Mesendoderm (in vitro differentiated cells): ENCODE measurements at regions not wholly inside any gene's neighbourhood (a gene's known extent, or its start where the extent isn't known, plus 50 kb on each side); places are given as distances from the start of the nearest gene placed in this dataset.
"Not testable (repeated sequence)": the region's sequence is repeated elsewhere in the genome, so short reads cannot be mapped to it uniquely, and the experiment has no call there.

Source experiments
- DNase-seq: peaks from one replicate; pipeline ENCODE4 v3.0.0; 2013
- H2AK5ac ChIP-seq: 2 replicates; pipeline ENCODE4 v1.6.1; 2013; ENCODE audit warnings: low read length, inconsistent platforms
- H2BK120ac ChIP-seq: 2 replicates; pipeline ENCODE4 v1.6.1; 2013; ENCODE audit warnings: low read depth, mild to moderate bottlenecking, low read length, moderate library complexity, mixed read lengths
- H2BK15ac ChIP-seq: replicated peaks from 2 replicates; pipeline ENCODE4 v1.6.1; 2013; ENCODE audit warnings: low read depth, mild to moderate bottlenecking, moderate library complexity
- H2BK5ac ChIP-seq: 2 replicates; pipeline ENCODE4 v1.6.1; 2013; ENCODE audit warnings: low read length, inconsistent platforms
- H3K18ac ChIP-seq: 2 replicates; pipeline ENCODE4 v1.6.1; 2013; ENCODE audit warnings: mild to moderate bottlenecking, low read length, mixed read lengths
- H3K23ac ChIP-seq: one replicate; pipeline ENCODE4 v1.6.1; 2013; ENCODE audit warnings: low read length
- H3K27ac ChIP-seq: 2 replicates; pipeline ENCODE4 v1.5.1; 2013; ENCODE audit warnings: low read depth, mild to moderate bottlenecking, inconsistent platforms, low read length, moderate library complexity
- H3K27me3 ChIP-seq: 2 replicates; pipeline ENCODE4 v1.6.1; 2013; ENCODE audit warnings: low read length, control low read depth, mild to moderate bottlenecking, inconsistent platforms; ENCODE audit not compliant: insufficient read depth, poor library complexity
- H3K36me3 ChIP-seq: 2 replicates; pipeline ENCODE4 v1.6.1; 2013; ENCODE audit warnings: low read length, inconsistent platforms; ENCODE audit not compliant: control insufficient read depth, insufficient read depth
- H3K4ac ChIP-seq: one replicate; pipeline ENCODE4 v1.6.1; 2013; ENCODE audit warnings: low read depth, mild to moderate bottlenecking, low read length, moderate library complexity
- H3K4me1 ChIP-seq: 2 replicates; pipeline ENCODE4 v1.6.1; 2013; ENCODE audit warnings: low read depth, low read length, inconsistent platforms; ENCODE audit not compliant: control insufficient read depth
- H3K4me2 ChIP-seq: 2 replicates; pipeline ENCODE4 v1.6.1; 2013; ENCODE audit warnings: low read length
- H3K4me3 ChIP-seq: 2 replicates; pipeline ENCODE4 v1.5.1; 2013; ENCODE audit warnings: mild to moderate bottlenecking, low read length
- H3K56ac ChIP-seq: one replicate; pipeline ENCODE4 v1.6.1; 2013; ENCODE audit warnings: low read length
- H3K79me1 ChIP-seq: 2 replicates; pipeline ENCODE4 v1.6.1; 2013; ENCODE audit warnings: low read length, inconsistent platforms
- H3K79me2 ChIP-seq: 2 replicates; pipeline ENCODE4 v1.6.1; 2013; ENCODE audit warnings: mild to moderate bottlenecking, low read length; ENCODE audit not compliant: control insufficient read depth, insufficient read depth
- H3K9ac ChIP-seq: 2 replicates; pipeline ENCODE4 v1.6.1; 2013; ENCODE audit warnings: low read length, inconsistent platforms
- H4K5ac ChIP-seq: one replicate; pipeline ENCODE4 v1.6.1; 2013; ENCODE audit warnings: low read length
- H4K8ac ChIP-seq: one replicate; pipeline ENCODE4 v1.6.1; 2013; ENCODE audit warnings: low read depth, mild to moderate bottlenecking, control low read depth, low read length, moderate library complexity
- WGBS: extraction: QIAGEN DNeasy Blood & Tissue Kit; methylation state at CpG from one replicate; pipeline ENCODE4 v1.1.7; 2013; ENCODE audit warnings: low lambda C conversion rate, missing lambda C conversion rate; ENCODE audit not compliant: insufficient coverage; ENCODE audit errors: extremely low coverage; 5-methylcytosine and 5-hydroxymethylcytosine counted together

- Histone ChIP-seq H3K79me2 (no peaks in the 10 kb centered on the region), H3K27me3 (no peaks in the 10 kb centered on the region), H3K23ac (no peak overlapping the region), H3K4me2 (no peak overlapping the region), H3K56ac (no peak overlapping the region), H3K4me1 (no peaks in the 10 kb centered on the region), H2BK5ac (no peak overlapping the region), H3K27ac (no peak overlapping the region), H2BK15ac (no peak overlapping the region), H3K9ac (no peak overlapping the region), H3K79me1 (no peaks in the 10 kb centered on the region), H3K4me3 (no peak overlapping the region), H2BK120ac (no peak overlapping the region), H2AK5ac (no peak overlapping the region), H4K8ac (no peak overlapping the region), H3K4ac (no peak overlapping the region), H4K5ac (no peak overlapping the region), H3K36me3 (no peaks in the 10 kb centered on the region), H3K18ac (no peak overlapping the region)
- no peak for DNase-seq
- no CpG with 5 or more reads among the region's 5 CpGs for WGBS
These were observed 112.8 kb upstream of the IRX4 start for GRCh38 chr5:1995491-1995890.

GRCh38 chr5:1987471-1987870 is 104.7 kb upstream of the IRX4 start:
- no peak overlapping the region for H3K4me2 ChIP-seq
- H3K27ac ChIP-seq = no peak overlapping the region
- H3K4me1 ChIP-seq = no peaks in the 10 kb centered on the region
- no peak overlapping the region for H3K4me3 ChIP-seq
- no peak overlapping the region for H3K4ac ChIP-seq
- H2BK5ac ChIP-seq = no peak overlapping the region
- no CpG with 5 or more reads among the region's 5 CpGs for WGBS
- H3K27me3 ChIP-seq = no peaks in the 10 kb centered on the region
- H3K36me3 ChIP-seq = no peaks in the 10 kb centered on the region
- no peak overlapping the region for H3K18ac ChIP-seq
- H3K79me2 ChIP-seq = no peaks in the 10 kb centered on the region
- H3K9ac ChIP-seq = no peak overlapping the region
- no peak overlapping the region for H2AK5ac ChIP-seq
- no peak overlapping the region for H2BK120ac ChIP-seq
- no peak overlapping the region for H3K56ac ChIP-seq
- H2BK15ac ChIP-seq = no peak overlapping the region
- H4K8ac ChIP-seq = no peak overlapping the region
- H3K79me1 ChIP-seq = no peaks in the 10 kb centered on the region
- no peak for DNase-seq
- no peak overlapping the region for H4K5ac ChIP-seq
- H3K23ac ChIP-seq = no peak overlapping the region

DNA sequence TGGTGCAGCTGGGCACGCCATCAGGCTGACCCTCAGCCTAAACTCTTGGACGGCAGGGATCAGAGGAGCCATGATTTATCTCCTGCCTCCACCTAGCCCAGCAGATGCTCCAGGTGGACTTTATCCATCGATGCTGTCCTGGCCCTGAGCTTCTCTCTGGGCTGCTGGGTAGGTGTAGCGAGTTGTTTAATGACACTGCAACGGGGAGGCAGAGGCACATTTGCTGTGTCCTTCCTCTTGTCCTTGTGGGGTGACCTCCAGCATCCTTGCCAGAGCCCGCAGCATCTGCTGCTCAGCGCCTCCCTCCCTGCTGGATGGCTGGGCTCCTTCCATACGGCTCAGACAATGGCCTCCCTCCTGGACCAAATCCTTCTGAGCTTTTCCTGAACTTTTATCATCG is 103.1 kb upstream of the IRX4 start:
- Histone ChIP-seq H2BK120ac (no peak overlapping the region), H3K79me1 (no peaks in the 10 kb centered on the region), H3K4me1 (no peaks in the 10 kb centered on the region), H2BK15ac (no peak overlapping the region), H2AK5ac (no peak overlapping the region), H2BK5ac (no peak overlapping the region), H3K4me3 (no peak overlapping the region), H3K4me2 (no peak overlapping the region), H3K9ac (no peak overlapping the region), H3K18ac (no peak overlapping the region), H3K79me2 (no peaks in the 10 kb centered on the region), H3K56ac (no peak overlapping the region), H3K27me3 (no peaks in the 10 kb centered on the region), H4K5ac (no peak overlapping the region), H3K36me3 (no peaks in the 10 kb centered on the region), H3K23ac (no peak overlapping the region), H3K27ac (no peak overlapping the region), H4K8ac (no peak overlapping the region), H3K4ac (no peak overlapping the region)
- no CpG with 5 or more reads among the region's 9 CpGs for WGBS
- no peak for DNase-seq

- Histone ChIP-seq H2BK120ac (no peak overlapping the region), H3K9ac (no peak overlapping the region), H3K79me2 (no peaks in the 10 kb centered on the region), H3K4me2 (no peak overlapping the region), H3K23ac (no peak overlapping the region), H3K18ac (no peak overlapping the region), H2BK5ac (no peak overlapping the region), H3K27me3 (no peaks in the 10 kb centered on the region), H2BK15ac (no peak overlapping the region), H3K27ac (no peak overlapping the region), H3K36me3 (no peaks in the 10 kb centered on the region), H3K4ac (no peak overlapping the region), H3K56ac (no peak overlapping the region), H3K79me1 (no peaks in the 10 kb centered on the region), H4K5ac (no peak overlapping the region), H3K4me1 (no peaks in the 10 kb centered on the region), H4K8ac (no peak overlapping the region), H2AK5ac (no peak overlapping the region), H3K4me3 (no peak overlapping the region)
- no CpG with 5 or more reads among the region's 11 CpGs for WGBS
- DNase-seq = peak; percentile 34
These were observed 101.4 kb upstream of the IRX4 start for GRCh38 chr5:1983919-1984695.

GRCh38 chr5:1983401-1983800 is 100.7 kb upstream of the IRX4 start:
- no peak overlapping the region for H4K5ac ChIP-seq
- no peaks in the 10 kb centered on the region for H3K36me3 ChIP-seq
- H3K4ac ChIP-seq = no peak overlapping the region
- H3K9ac ChIP-seq = no peak overlapping the region
- H3K79me1 ChIP-seq = no peaks in the 10 kb centered on the region
- H3K4me3 ChIP-seq = no peak overlapping the region
- H3K27ac ChIP-seq = no peak overlapping the region
- no peak overlapping the region for H3K18ac ChIP-seq
- no peak overlapping the region for H4K8ac ChIP-seq
- no CpG with 5 or more reads among the region's 18 CpGs for WGBS
- no peak overlapping the region for H3K56ac ChIP-seq
- no peak overlapping the region for H2AK5ac ChIP-seq
- no peak overlapping the region for H3K4me2 ChIP-seq
- H3K4me1 ChIP-seq = no peaks in the 10 kb centered on the region
- no peak overlapping the region for H2BK15ac ChIP-seq
- no peak overlapping the region for H3K23ac ChIP-seq
- no peak overlapping the region for H2BK120ac ChIP-seq
- no peaks in the 10 kb centered on the region for H3K79me2 ChIP-seq
- DNase-seq = no peak
- no peak overlapping the region for H2BK5ac ChIP-seq
- H3K27me3 ChIP-seq = no peaks in the 10 kb centered on the region

DNA sequence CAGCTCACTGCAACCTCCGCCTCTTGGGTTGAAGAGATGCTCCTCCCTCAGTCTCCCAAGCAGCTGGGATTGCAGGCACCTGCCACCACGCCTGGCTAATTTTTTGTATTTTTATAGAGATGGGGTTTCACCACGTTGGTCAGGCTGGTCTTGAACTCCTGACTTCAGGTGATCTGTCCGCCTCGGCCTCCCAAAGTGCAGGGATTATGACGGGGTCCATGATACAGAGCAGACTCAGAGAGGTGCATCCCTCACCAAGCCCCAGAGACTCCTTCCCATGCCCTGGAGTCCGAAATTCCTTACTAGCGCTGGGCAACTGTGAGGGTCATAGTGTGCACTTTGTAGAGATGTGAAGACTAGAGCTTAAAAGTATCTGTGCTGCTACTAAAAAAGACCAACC is 99.8 kb upstream of the IRX4 start:
- DNase-seq, H3K4me1 ChIP-seq, H2BK5ac ChIP-seq, H2BK15ac ChIP-seq, H3K4me3 ChIP-seq, H4K5ac ChIP-seq, H3K36me3 ChIP-seq, H3K27me3 ChIP-seq, H3K79me2 ChIP-seq, H3K27ac ChIP-seq, H2AK5ac ChIP-seq, H3K4me2 ChIP-seq, H3K79me1 ChIP-seq, H3K4ac ChIP-seq, H3K23ac ChIP-seq, H2BK120ac ChIP-seq, H3K56ac ChIP-seq, H3K18ac ChIP-seq, H3K9ac ChIP-seq, H4K8ac ChIP-seq: not testable (repeated sequence)
- WGBS = no CpG with 5 or more reads among the region's 8 CpGs
